Suprapubic skin (tissue), 3 donors: ENCODE measurements at regions not wholly inside any gene's neighbourhood (a gene's known extent, or its start where the extent isn't known, plus 50 kb on each side); places are given as distances from the start of the nearest gene placed in this dataset.

Experiments
- EP300 ChIP-seq: sonication (generic); formaldehyde crosslinking; IDR thresholded peaks from one replicate; pipeline ENCODE4 v1.6.1; 2017; ENCODE audit warnings: antibody characterized with exemption
- POLR2A ChIP-seq, 2 donors: fragments of 450-650 bp; IDR thresholded peaks; one replicate each; pipeline ENCODE4 v1.6.1; 2017; ENCODE audit warnings: antibody characterized with exemption in 2 of 2, mild to moderate bottlenecking in 2 of 2, moderate library complexity in 2 of 2
- TF ChIP-seq, protein P1 (sequence below), 2 donors: fragments of 200-600 bp in 1 of 2; fragments of 450-650 bp in 1 of 2; sonication (generic) in 1 of 2; IDR thresholded peaks; one replicate each; pipeline ENCODE4 v1.5.1; 2016 to 2019; ENCODE audit warnings: antibody characterized with exemption in 2 of 2, mild to moderate bottlenecking in 1 of 2, moderate library complexity in 1 of 2

GRCh38 chr6:120473804-120474203 is 860.5 kb downstream of the TBC1D32 start:
- TF ChIP-seq, protein P1, sequence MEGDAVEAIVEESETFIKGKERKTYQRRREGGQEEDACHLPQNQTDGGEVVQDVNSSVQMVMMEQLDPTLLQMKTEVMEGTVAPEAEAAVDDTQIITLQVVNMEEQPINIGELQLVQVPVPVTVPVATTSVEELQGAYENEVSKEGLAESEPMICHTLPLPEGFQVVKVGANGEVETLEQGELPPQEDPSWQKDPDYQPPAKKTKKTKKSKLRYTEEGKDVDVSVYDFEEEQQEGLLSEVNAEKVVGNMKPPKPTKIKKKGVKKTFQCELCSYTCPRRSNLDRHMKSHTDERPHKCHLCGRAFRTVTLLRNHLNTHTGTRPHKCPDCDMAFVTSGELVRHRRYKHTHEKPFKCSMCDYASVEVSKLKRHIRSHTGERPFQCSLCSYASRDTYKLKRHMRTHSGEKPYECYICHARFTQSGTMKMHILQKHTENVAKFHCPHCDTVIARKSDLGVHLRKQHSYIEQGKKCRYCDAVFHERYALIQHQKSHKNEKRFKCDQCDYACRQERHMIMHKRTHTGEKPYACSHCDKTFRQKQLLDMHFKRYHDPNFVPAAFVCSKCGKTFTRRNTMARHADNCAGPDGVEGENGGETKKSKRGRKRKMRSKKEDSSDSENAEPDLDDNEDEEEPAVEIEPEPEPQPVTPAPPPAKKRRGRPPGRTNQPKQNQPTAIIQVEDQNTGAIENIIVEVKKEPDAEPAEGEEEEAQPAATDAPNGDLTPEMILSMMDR (IDR thresholded peaks at IDR 0.05) = no peak
- TF ChIP-seq POLR2A (IDR thresholded peaks at IDR 0.05) = no peak
- no peak for TF ChIP-seq EP300
